ENCODE measurements at regions not wholly inside any gene's neighbourhood (a gene's known extent, or its start where the extent isn't known, plus 50 kb on each side); places are given as distances from the start of the nearest gene placed in this dataset.
"Not testable (repeated sequence)": the region's sequence is repeated elsewhere in the genome, so short reads cannot be mapped to it uniquely, and the experiment has no call there.

GRCh38 chr12:68537571-68537970, 73.1 kb upstream of the RAP1B start:
- Histone ChIP-seq H3K79me2 (ENCODE audit: low read length) (no peaks in the 10 kb centered on the region), H4K20me1 (ENCODE audit: insufficient read depth, low read length) (no peaks in the 10 kb centered on the region), H3K27me3 (replicated peaks; ENCODE audit: insufficient read depth, low read length) (no peaks in the 10 kb centered on the region), H3K9me3 (replicated peaks; ENCODE audit: insufficient read depth, low read length) (no peaks in the 10 kb centered on the region), H3K4me2 (ENCODE audit: low read depth, low read length) (no peak overlapping the region), H3K4me3 (ENCODE audit: low read length) (no peak overlapping the region), H2AFZ (ENCODE audit: low read length) (no peak overlapping the region), H3K27ac (ENCODE audit: low read length) (no peak overlapping the region), H3K9ac (ENCODE audit: low read length) (no peak overlapping the region), H3K9me2 (replicated peaks; ENCODE audit: insufficient read depth, low read length) (no peaks in the 10 kb centered on the region), H3F3A (ENCODE audit: insufficient read depth, low read length) (no peaks in the 10 kb centered on the region), H3K36me3 (replicated peaks; ENCODE audit: insufficient read depth, low read length) (no peaks in the 10 kb centered on the region), H3K4me1 (ENCODE audit: low read length) (no peaks in the 10 kb centered on the region)
- DNase-seq, result no peak
- TF ChIP-seq EZH2 (optimal IDR thresholded peaks at IDR 0.05; ENCODE audit: low read depth, low read length), result no peak
- no peak for TF ChIP-seq EZH2phosphoT487 (IDR thresholded peaks at IDR 0.05; ENCODE audit: low read length)
- TF ChIP-seq CTCF (IDR thresholded peaks at IDR 0.05; ENCODE audit: low read length), result no peak

DNA sequence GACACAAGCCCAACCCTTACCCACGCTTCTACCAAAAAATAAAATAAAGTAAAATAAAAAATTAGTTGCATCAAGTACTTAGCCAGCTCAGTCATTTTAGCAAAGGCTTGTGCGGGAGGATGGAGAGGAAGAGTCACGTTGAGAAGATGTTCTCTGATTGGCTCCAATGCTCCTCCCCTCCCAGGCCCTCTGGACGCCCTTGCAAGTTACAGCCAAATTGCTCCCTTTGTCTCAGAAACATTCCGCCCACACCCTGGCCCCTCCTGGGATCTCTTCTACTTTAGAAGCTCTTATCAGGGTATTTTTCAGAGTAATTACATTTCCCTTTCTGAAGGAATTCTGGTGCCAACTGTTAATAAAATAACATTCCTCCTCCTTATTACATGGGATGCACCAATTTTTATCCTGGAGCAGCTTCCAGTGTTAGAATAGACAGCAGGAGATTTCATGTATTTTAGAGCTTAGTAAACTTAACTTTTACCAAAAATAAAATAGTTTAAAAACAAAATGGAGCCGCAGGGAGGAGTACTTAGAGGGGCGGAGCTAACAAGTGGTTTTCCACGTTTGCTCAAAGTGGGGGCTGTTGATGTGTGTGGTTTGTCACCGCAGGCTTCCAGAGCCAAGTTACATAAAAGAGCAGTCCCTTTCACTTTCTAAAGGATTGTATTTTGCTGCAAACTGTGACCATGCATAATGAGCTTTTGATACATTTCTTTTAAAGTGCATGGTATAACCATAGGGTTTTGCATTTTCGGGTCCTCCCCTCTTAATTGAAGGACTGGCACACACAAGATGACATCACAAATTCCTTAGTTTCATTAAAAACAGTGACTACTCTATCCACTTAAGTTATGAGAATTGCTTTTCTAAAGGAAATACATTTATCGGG, 71.7 kb upstream of the RAP1B start:
- no peak overlapping the region for H3K4me2 ChIP-seq (ENCODE audit: low read depth, low read length)
- H3K4me3 ChIP-seq (ENCODE audit: low read length), result no peak overlapping the region
- H3K9me3 ChIP-seq (replicated peaks; ENCODE audit: insufficient read depth, low read length), result no peaks in the 10 kb centered on the region
- H2AFZ ChIP-seq (ENCODE audit: low read length), result no peak overlapping the region
- no peaks in the 10 kb centered on the region for H3K9me2 ChIP-seq (replicated peaks; ENCODE audit: insufficient read depth, low read length)
- H3K79me2 ChIP-seq (ENCODE audit: low read length), result no peaks in the 10 kb centered on the region
- no peak for TF ChIP-seq EZH2phosphoT487 (IDR thresholded peaks at IDR 0.05; ENCODE audit: low read length)
- no peak for TF ChIP-seq EZH2 (optimal IDR thresholded peaks at IDR 0.05; ENCODE audit: low read depth, low read length)
- no peak for TF ChIP-seq CTCF (IDR thresholded peaks at IDR 0.05; ENCODE audit: low read length)
- H3F3A ChIP-seq (ENCODE audit: insufficient read depth, low read length), result no peaks in the 10 kb centered on the region
- H4K20me1 ChIP-seq (ENCODE audit: insufficient read depth, low read length), result no peaks in the 10 kb centered on the region
- H3K9ac ChIP-seq (ENCODE audit: low read length), result no peak overlapping the region
- no peak overlapping the region for H3K27ac ChIP-seq (ENCODE audit: low read length)
- DNase-seq, result peak; percentile 10
- H3K4me1 ChIP-seq (ENCODE audit: low read length), result no peaks in the 10 kb centered on the region
- no peaks in the 10 kb centered on the region for H3K36me3 ChIP-seq (replicated peaks; ENCODE audit: insufficient read depth, low read length)
- no peaks in the 10 kb centered on the region for H3K27me3 ChIP-seq (replicated peaks; ENCODE audit: insufficient read depth, low read length)

GRCh38 chr12:68539615-68539952, 71.1 kb upstream of the RAP1B start:
- TF ChIP-seq EZH2 (optimal IDR thresholded peaks at IDR 0.05; ENCODE audit: low read depth, low read length), result no peak
- no peak for TF ChIP-seq CTCF (IDR thresholded peaks at IDR 0.05; ENCODE audit: low read length)
- no peak for TF ChIP-seq EZH2phosphoT487 (IDR thresholded peaks at IDR 0.05; ENCODE audit: low read length)
- no peaks in the 10 kb centered on the region for H3K79me2 ChIP-seq (ENCODE audit: low read length)
- H3K9me3 ChIP-seq (replicated peaks; ENCODE audit: insufficient read depth, low read length), result no peaks in the 10 kb centered on the region
- no peaks in the 10 kb centered on the region for H3K27me3 ChIP-seq (replicated peaks; ENCODE audit: insufficient read depth, low read length)
- no peak overlapping the region for H3K4me2 ChIP-seq (ENCODE audit: low read depth, low read length)
- no peaks in the 10 kb centered on the region for H3K9me2 ChIP-seq (replicated peaks; ENCODE audit: insufficient read depth, low read length)
- H3K9ac ChIP-seq (ENCODE audit: low read length), result no peak overlapping the region
- no peak for DNase-seq
- no peaks in the 10 kb centered on the region for H3K4me1 ChIP-seq (ENCODE audit: low read length)
- no peak overlapping the region for H2AFZ ChIP-seq (ENCODE audit: low read length)
- no peaks in the 10 kb centered on the region for H4K20me1 ChIP-seq (ENCODE audit: insufficient read depth, low read length)
- H3K4me3 ChIP-seq (ENCODE audit: low read length), result no peak overlapping the region
- no peaks in the 10 kb centered on the region for H3K36me3 ChIP-seq (replicated peaks; ENCODE audit: insufficient read depth, low read length)
- no peaks in the 10 kb centered on the region for H3F3A ChIP-seq (ENCODE audit: insufficient read depth, low read length)
- H3K27ac ChIP-seq (ENCODE audit: low read length), result no peak overlapping the region

DNA sequence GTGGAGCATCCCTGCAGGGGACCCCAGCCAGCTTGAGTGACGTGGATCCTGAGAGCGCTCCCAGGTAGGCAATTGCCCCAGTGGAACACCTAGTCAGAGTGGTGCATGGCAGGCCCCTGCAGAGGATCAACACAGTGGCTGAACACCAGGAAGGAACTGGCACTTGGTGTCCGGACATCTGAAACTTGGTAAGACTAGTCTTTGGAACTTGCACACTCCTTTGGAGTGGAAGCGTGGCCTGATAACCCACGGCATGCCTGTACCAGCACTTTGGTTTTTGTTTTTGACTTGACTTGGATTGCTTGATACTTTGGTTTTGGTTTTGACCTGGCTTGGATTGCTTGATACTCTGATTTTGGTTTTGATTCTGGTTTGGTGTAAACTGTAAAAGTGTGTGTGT, 69.9 kb upstream of the RAP1B start:
- H3K9me2 ChIP-seq (replicated peaks; ENCODE audit: insufficient read depth, low read length); H3F3A ChIP-seq (ENCODE audit: insufficient read depth, low read length); H3K36me3 ChIP-seq (replicated peaks; ENCODE audit: insufficient read depth, low read length); H3K4me1 ChIP-seq (ENCODE audit: low read length); H4K20me1 ChIP-seq (ENCODE audit: insufficient read depth, low read length); H3K4me2 ChIP-seq (ENCODE audit: low read depth, low read length); H3K9ac ChIP-seq (ENCODE audit: low read length); DNase-seq; H2AFZ ChIP-seq (ENCODE audit: low read length); H3K27me3 ChIP-seq (replicated peaks; ENCODE audit: insufficient read depth, low read length); H3K27ac ChIP-seq (ENCODE audit: low read length); H3K4me3 ChIP-seq (ENCODE audit: low read length); H3K9me3 ChIP-seq (replicated peaks; ENCODE audit: insufficient read depth, low read length); H3K79me2 ChIP-seq (ENCODE audit: low read length): not testable (repeated sequence)

- H3K27ac ChIP-seq (ENCODE audit: low read length), result not testable (repeated sequence)
Observed at GRCh38 chr12:68547318-68547717, 63.4 kb upstream of the RAP1B start.

More at GRCh38 chr12:68547318-68547717, 63.4 kb upstream of the RAP1B start:
- H3K27me3 ChIP-seq (replicated peaks; ENCODE audit: insufficient read depth, low read length); H3K9me3 ChIP-seq (replicated peaks; ENCODE audit: insufficient read depth, low read length); H3K4me2 ChIP-seq (ENCODE audit: low read depth, low read length); H3K79me2 ChIP-seq (ENCODE audit: low read length); H2AFZ ChIP-seq (ENCODE audit: low read length); H4K20me1 ChIP-seq (ENCODE audit: insufficient read depth, low read length); H3K9me2 ChIP-seq (replicated peaks; ENCODE audit: insufficient read depth, low read length); H3K4me1 ChIP-seq (ENCODE audit: low read length); H3K36me3 ChIP-seq (replicated peaks; ENCODE audit: insufficient read depth, low read length); H3K9ac ChIP-seq (ENCODE audit: low read length); H3F3A ChIP-seq (ENCODE audit: insufficient read depth, low read length); DNase-seq; H3K4me3 ChIP-seq (ENCODE audit: low read length): not testable (repeated sequence)

All from MM.1S (cell line).